Thyroid gland (tissue), 4 donors: ENCODE measurements at regions not wholly inside any gene's neighbourhood (a gene's known extent, or its start where the extent isn't known, plus 50 kb on each side); places are given as distances from the start of the nearest gene placed in this dataset.

Experiments used
- DNase-seq, 2 donors: peaks; one replicate each; pipeline ENCODE4 v3.0.0-alpha.2; 2019
- H3K27ac ChIP-seq, 3 donors: fragments of 200-600 bp; sonication (generic); 1 replicate in 2 of 3; 2 replicates in 1 of 3; pipeline ENCODE4 v1.5.1; 2016 to 2019; ENCODE audit warnings: mild to moderate bottlenecking in 1 of 3, moderate library complexity in 1 of 3
- H3K27me3 ChIP-seq: fragments of 200-600 bp; sonication (generic); one replicate; pipeline ENCODE4 v1.5.1; 2019
- H3K36me3 ChIP-seq, 2 donors: fragments of 200-600 bp; sonication (generic); one replicate each; pipeline ENCODE4 v1.5.1; 2016 to 2019
- H3K4me1 ChIP-seq, 2 donors: fragments of 200-600 bp; sonication (generic); one replicate each; pipeline ENCODE4 v1.5.1; 2017 to 2019
- H3K4me3 ChIP-seq, 3 donors: fragments of 200-600 bp; sonication (generic); replicated peaks in 1 of 3; 1 replicate in 2 of 3; 2 replicates in 1 of 3; pipeline ENCODE4 v1.5.1; 2016; ENCODE audit warnings: mild to moderate bottlenecking in 1 of 3
- H3K9me3 ChIP-seq: fragments of 200-600 bp; sonication (generic); one replicate; pipeline ENCODE4 v1.5.1; 2017
- POLR2A ChIP-seq, 2 donors: fragments of 450-650 bp; IDR thresholded peaks; one replicate each; pipeline ENCODE4 v1.6.1; 2017; ENCODE audit warnings: antibody characterized with exemption in 2 of 2, mild to moderate bottlenecking in 2 of 2, moderate library complexity in 1 of 2
- whole genome bisulfite sequencing, 2 donors: methylation state at CpG; one replicate each; pipeline ENCODE4 v1.1.5; 2017; 5-methylcytosine and 5-hydroxymethylcytosine counted together
- intact Hi-C: fragments of 100-400 bp; cut with DNase I; formaldehyde crosslinking; loops from one replicate; pipeline ENCODE4 v1.15.1; 2023
- TF ChIP-seq, protein P1 (sequence below), 6 experiments: fragments of 200-600 bp in 3 of 6; fragments of 450-650 bp in 3 of 6; sonication (generic) in 3 of 6; IDR thresholded peaks; one replicate each; pipeline ENCODE4 v1.5.1; 2016 to 2019; ENCODE audit warnings: antibody characterized with exemption in 6 of 6, mild to moderate bottlenecking in 2 of 6, inconsistent platforms in 1 of 6, moderate library complexity in 1 of 6

DNA sequence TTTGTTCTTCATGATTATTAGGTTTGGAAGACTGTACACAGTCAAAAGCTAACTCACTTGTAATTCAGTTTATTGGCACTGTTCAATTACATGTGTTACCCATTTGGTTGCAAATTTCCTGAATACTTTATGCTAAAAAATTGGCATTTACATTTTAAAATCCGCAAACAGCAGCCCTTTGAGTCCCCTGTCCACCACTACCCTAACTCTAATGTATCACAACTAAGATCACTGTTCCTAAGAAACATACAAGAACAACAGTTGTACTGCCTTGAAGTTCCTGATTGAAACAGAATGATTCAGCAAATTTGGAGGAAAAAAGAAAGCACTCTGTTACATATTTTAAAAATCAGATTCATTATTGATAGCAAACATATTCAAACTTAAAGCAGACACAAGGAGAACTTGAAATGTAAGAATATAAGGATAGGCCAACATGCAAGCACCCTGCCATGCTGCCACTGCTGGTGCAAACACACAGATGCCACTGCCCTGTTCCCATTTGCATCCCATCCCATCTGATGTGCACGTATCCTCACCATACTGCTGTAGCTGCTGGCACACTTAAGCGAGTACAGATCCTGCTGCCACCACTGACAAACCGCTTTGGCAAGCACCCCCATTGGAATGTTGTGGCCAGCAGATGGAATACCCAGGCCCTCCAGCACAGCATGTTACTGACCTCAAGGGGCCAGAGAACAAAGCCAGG lies 343.4 kb downstream of the PPP1R2C start:
- Histone ChIP-seq H3K36me3 (no peaks in the 10 kb centered on the region), H3K4me1 (no peaks in the 10 kb centered on the region), H3K9me3 (no peaks in the 10 kb centered on the region), H3K4me3 (no peak overlapping the region), H3K27me3 (no peaks in the 10 kb centered on the region), H3K27ac (no peak overlapping the region)
- TF ChIP-seq POLR2A (IDR thresholded peaks at IDR 0.05), result no peak
- TF ChIP-seq, protein P1, sequence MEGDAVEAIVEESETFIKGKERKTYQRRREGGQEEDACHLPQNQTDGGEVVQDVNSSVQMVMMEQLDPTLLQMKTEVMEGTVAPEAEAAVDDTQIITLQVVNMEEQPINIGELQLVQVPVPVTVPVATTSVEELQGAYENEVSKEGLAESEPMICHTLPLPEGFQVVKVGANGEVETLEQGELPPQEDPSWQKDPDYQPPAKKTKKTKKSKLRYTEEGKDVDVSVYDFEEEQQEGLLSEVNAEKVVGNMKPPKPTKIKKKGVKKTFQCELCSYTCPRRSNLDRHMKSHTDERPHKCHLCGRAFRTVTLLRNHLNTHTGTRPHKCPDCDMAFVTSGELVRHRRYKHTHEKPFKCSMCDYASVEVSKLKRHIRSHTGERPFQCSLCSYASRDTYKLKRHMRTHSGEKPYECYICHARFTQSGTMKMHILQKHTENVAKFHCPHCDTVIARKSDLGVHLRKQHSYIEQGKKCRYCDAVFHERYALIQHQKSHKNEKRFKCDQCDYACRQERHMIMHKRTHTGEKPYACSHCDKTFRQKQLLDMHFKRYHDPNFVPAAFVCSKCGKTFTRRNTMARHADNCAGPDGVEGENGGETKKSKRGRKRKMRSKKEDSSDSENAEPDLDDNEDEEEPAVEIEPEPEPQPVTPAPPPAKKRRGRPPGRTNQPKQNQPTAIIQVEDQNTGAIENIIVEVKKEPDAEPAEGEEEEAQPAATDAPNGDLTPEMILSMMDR (IDR thresholded peaks at IDR 0.05), result no peak
- DNase-seq, result no peak
- intact Hi-C loops, result no loop called here
- WGBS, 2 donors, result 94 to 99% methylated on average over 2 to 4 of the region's 4 CpGs

DNA sequence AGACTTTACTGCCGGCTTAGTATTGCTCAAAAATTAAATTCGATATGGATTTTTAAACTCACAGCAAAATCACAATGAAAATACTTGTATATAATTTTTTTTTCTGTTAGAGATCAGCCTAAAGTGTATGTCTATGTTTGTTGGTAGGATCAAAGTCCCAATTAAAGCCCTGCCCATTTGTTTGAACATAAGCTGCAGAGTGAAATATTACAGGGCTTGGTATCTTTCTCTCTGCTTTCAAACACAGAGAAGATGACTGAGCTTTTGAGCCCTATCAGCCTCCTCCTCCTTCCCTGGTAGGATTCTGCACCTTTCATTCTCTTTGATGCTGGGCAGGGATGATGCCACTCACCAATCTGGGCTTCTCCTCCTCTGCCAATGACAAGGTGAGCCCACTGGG lies 345.4 kb downstream of the PPP1R2C start:
- no peak for TF ChIP-seq POLR2A (IDR thresholded peaks at IDR 0.05)
- TF ChIP-seq, protein P1 (IDR thresholded peaks at IDR 0.05), result no peak
- H3K4me1 ChIP-seq, result no peaks in the 10 kb centered on the region
- H3K4me3 ChIP-seq, result no peak overlapping the region
- DNase-seq, result no peak
- H3K27ac ChIP-seq, result no peak overlapping the region
- no peaks in the 10 kb centered on the region for H3K9me3 ChIP-seq
- H3K36me3 ChIP-seq, result no peaks in the 10 kb centered on the region
- intact Hi-C loops, result no loop called here
- no peaks in the 10 kb centered on the region for H3K27me3 ChIP-seq
- WGBS, 2 donors, result 94 to 100% methylated on average over 2 of the region's 2 CpGs

DNA sequence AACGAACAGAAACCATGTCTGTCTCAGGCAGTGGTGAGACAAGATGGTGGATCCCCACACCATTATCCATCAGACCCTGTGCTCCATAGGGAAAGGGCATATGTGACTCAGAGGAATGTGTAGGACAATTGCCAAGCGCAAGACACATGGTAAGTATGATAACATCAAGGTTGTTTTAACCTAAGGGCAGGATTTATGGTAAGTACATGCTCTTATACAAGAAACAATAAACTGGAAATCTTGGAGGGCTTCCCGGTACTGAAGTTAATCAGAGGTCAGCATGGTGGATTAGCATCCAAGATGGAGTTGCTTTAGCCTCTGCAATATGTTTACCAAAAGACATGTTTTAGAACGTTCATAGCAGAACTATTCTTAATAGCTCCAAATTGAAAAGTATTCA lies 355.0 kb downstream of the PPP1R2C start:
- intact Hi-C loops, result no loop called here
- 86 to 89% methylated on average over 4 of the region's 4 CpGs for WGBS, 2 donors
- Histone ChIP-seq H3K27me3 (no peaks in the 10 kb centered on the region), H3K4me1 (no peaks in the 10 kb centered on the region), H3K27ac (no peak overlapping the region), H3K9me3 (no peaks in the 10 kb centered on the region), H3K36me3 (no peaks in the 10 kb centered on the region), H3K4me3 (no peak overlapping the region)
- no peak for TF ChIP-seq POLR2A (IDR thresholded peaks at IDR 0.05)
- TF ChIP-seq, protein P1 (IDR thresholded peaks at IDR 0.05), result no peak
- DNase-seq, result no peak

DNA sequence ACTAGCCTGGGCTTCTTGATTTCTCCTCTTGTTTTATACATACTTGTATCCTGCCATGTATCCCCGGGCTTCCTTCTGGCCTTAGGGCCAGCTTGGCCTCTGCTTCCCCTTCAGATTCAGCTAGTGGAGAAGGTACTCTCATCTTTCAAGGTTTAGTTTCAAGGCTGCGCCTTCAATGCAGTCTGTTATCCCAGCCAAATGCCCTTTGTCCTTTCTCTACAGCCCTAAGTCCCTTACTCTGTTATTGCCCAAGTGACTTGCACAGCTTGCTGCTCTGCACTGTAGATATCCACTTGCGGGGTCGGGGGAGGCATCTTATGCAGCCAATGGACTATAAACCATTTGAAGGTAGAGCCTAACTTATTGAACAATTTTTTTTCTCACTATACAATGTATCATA lies 357.5 kb downstream of the PPP1R2C start:
- Histone ChIP-seq H3K27ac (no peak overlapping the region), H3K4me3 (no peak overlapping the region), H3K9me3 (no peaks in the 10 kb centered on the region), H3K4me1 (no peaks in the 10 kb centered on the region), H3K27me3 (no peaks in the 10 kb centered on the region), H3K36me3 (no peaks in the 10 kb centered on the region)
- no peak for DNase-seq
- intact Hi-C loops, result no loop called here
- no peak for TF ChIP-seq POLR2A (IDR thresholded peaks at IDR 0.05)
- TF ChIP-seq, protein P1 (IDR thresholded peaks at IDR 0.05), result no peak
- 92 to 97% methylated on average over 4 of the region's 4 CpGs for WGBS, 2 donors

DNA sequence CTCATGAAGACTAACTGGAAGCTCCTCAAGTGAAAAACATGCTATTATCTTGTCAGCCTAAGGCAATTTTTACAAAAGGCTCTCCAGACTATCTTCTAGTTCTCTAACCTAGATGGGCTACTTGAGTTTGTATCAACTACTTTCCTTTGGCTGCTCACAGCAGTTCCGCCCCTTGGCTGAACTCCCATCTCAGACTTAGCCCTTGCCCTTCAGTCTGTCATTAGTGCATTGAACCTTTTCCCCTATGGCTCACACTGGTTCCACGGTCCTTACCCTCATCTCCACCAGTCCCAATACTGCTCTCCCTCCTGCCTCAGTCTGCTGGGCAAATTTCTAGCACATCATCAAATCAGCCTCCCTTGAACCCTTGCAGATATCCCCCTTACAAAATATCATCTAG lies 362.3 kb downstream of the PPP1R2C start:
- 43 to 52% methylated on average over 2 of the region's 2 CpGs for WGBS, 2 donors
- Histone ChIP-seq H3K27ac (no peak overlapping the region), H3K4me1 (no peaks in the 10 kb centered on the region), H3K27me3 (no peaks in the 10 kb centered on the region), H3K4me3 (no peak overlapping the region), H3K36me3 (no peaks in the 10 kb centered on the region), H3K9me3 (no peaks in the 10 kb centered on the region)
- intact Hi-C loops, result no loop called here
- peak; percentile 14 to 34 for DNase-seq
- no peak for TF ChIP-seq POLR2A (IDR thresholded peaks at IDR 0.05)
- TF ChIP-seq, protein P1 (IDR thresholded peaks at IDR 0.05), result no peak
